GM12878 (cell line): ENCODE measurements at regions not wholly inside any gene's neighbourhood (a gene's known extent, or its start where the extent isn't known, plus 50 kb on each side); places are given as distances from the start of the nearest gene placed in this dataset.

Source experiments
- ATAC-seq: fragments of 200-7000 bp; cut with Tn5 transposase; 3 replicates; pipeline ENCODE4 v1.9.1; 2020; ENCODE audit warnings: mild to moderate bottlenecking, moderate library complexity
- BruUV-seq: library from RNA; stranded (reverse); fragments of 400-500 nt; replicated peaks from 2 replicates; lab custom pipeline; 2021; lab: Mats Ljungman, UMichigan
- CTCF ChIA-PET: fragments of 300-600 bp; sonication (Branson Sonifier 250); formaldehyde crosslinking; extraction: SDS; loops from one replicate; lab custom pipeline; 2021; ENCODE audit warnings: inconsistent platforms; lab: Yijun Ruan, JAX
- POLR2A ChIA-PET: fragments of 350-600 bp; formaldehyde crosslinking; extraction: SDS; loops from one replicate; lab custom pipeline; 2021; ENCODE audit warnings: inconsistent platforms; lab: Charles Lee
- RAD21 ChIA-PET: fragments of 300-600 bp; sonication (Branson Sonifier 250); formaldehyde crosslinking; loops from one replicate; lab custom pipeline; 2023; ENCODE audit warnings: antibody characterized with exemption; ENCODE audit not compliant: unreplicated experiment; lab: Charles Lee
- SMC1A ChIA-PET: fragments of 300-600 bp; sonication (Branson Sonifier 250); formaldehyde crosslinking; loops from one replicate; lab custom pipeline; 2023; ENCODE audit not compliant: unreplicated experiment, uncharacterized antibody; lab: Charles Lee
- DNase-seq: peaks from one replicate; pipeline ENCODE4 v3.0.0-alpha.2; 2011; ENCODE audit warnings: low read depth, low spot score
- FAIRE-seq: peaks from 3 replicates; lab custom pipeline; 2011; peaks lifted over from hg19 to GRCh38; lab: Jason Lieb, UNC
- H2AFZ ChIP-seq: 2 replicates; pipeline ENCODE4 v1.6.0; 2011; ENCODE audit warnings: low read depth, low read length, control low read depth; ENCODE audit not compliant: control insufficient read depth
- H3K27ac ChIP-seq: 2 replicates; pipeline ENCODE4 v1.5.1; 2011; ENCODE audit warnings: control low read depth; ENCODE audit not compliant: control insufficient read depth, insufficient read depth
- H3K27me3 ChIP-seq, 2 experiments: replicated peaks in 1 of 2; 2 replicates each; pipeline versions ENCODE4 v1.6.0 to v1.6.1; 2011; ENCODE audit warnings: low read length in 1 of 2; ENCODE audit not compliant: control insufficient read depth in 2 of 2, insufficient read depth in 2 of 2
- H3K36me3 ChIP-seq, 2 experiments: 2 replicates each; pipeline ENCODE4 v1.5.1; 2011; ENCODE audit warnings: low read length in 1 of 2; ENCODE audit not compliant: control insufficient read depth in 2 of 2, insufficient read depth in 2 of 2
- H3K4me1 ChIP-seq: 2 replicates; pipeline ENCODE4 v1.6.1; 2011; ENCODE audit warnings: mild to moderate bottlenecking, low read length, moderate library complexity, mixed read lengths; ENCODE audit not compliant: control insufficient read depth, insufficient read depth
- H3K4me2 ChIP-seq: 2 replicates; pipeline ENCODE4 v1.6.0; 2011; ENCODE audit warnings: control low read depth; ENCODE audit not compliant: control insufficient read depth, insufficient read depth
- H3K4me3 ChIP-seq: fragments of 200-600 bp; sonication (generic); 2 replicates; pipeline ENCODE4 v1.5.1; 2016
- H3K79me2 ChIP-seq: 2 replicates; pipeline ENCODE4 v1.6.0; 2011; ENCODE audit warnings: low read length; ENCODE audit not compliant: control insufficient read depth, insufficient read depth
- H3K9ac ChIP-seq: 2 replicates; pipeline ENCODE4 v1.8.0; 2011; ENCODE audit warnings: low read length, control low read depth, mixed read lengths; ENCODE audit not compliant: control insufficient read depth, insufficient read depth
- H3K9me3 ChIP-seq: replicated peaks from 3 replicates; pipeline ENCODE4 v1.5.1; 2011; ENCODE audit warnings: mild to moderate bottlenecking, low read length; ENCODE audit not compliant: control insufficient read depth, insufficient read depth
- H4K20me1 ChIP-seq: 2 replicates; pipeline ENCODE4 v1.6.0; 2011; ENCODE audit not compliant: control insufficient read depth, insufficient read depth
- BCL3 ChIP-seq: IDR thresholded peaks from 2 replicates; pipeline ENCODE4 v1.6.1; 2011; ENCODE audit warnings: borderline replicate concordance, low read depth, mild to moderate bottlenecking, moderate library complexity, low read length; ENCODE audit not compliant: insufficient read depth, poor library complexity, severe bottlenecking
- E2F8 ChIP-seq: fragments of 450-650 bp; IDR thresholded peaks from 2 replicates; pipeline ENCODE4 v1.6.1; 2018; ENCODE audit warnings: mild to moderate bottlenecking, low read depth, moderate library complexity; ENCODE audit not compliant: partially characterized antibody
- ESRRA ChIP-seq: IDR thresholded peaks from 2 replicates; pipeline ENCODE4 v1.6.1; 2012; ENCODE audit warnings: mild to moderate bottlenecking, low read length, improper control_type of control experiment
- GATAD2B ChIP-seq: fragments of 450-650 bp; conservative IDR thresholded peaks from 2 replicates; pipeline ENCODE4 v1.6.1; 2017; ENCODE audit warnings: low read depth, mild to moderate bottlenecking, moderate library complexity
- HDGF ChIP-seq: fragments of 450-650 bp; IDR thresholded peaks from 2 replicates; pipeline ENCODE4 v1.6.1; 2016; ENCODE audit warnings: antibody characterized with exemption
- MYB ChIP-seq: fragments of 150-350 bp; IDR thresholded peaks from 2 replicates; pipeline ENCODE4 v1.6.1; 2014; ENCODE audit warnings: mild to moderate bottlenecking, low read depth, low read length, borderline replicate concordance
- PRDM15 ChIP-seq: fragments of 450-650 bp; formaldehyde crosslinking; IDR thresholded peaks from 2 replicates; pipeline ENCODE4 v1.4.0; 2020; ENCODE audit warnings: mild to moderate bottlenecking, moderate library complexity
- RCOR1 ChIP-seq: conservative IDR thresholded peaks from 2 replicates; pipeline ENCODE4 v1.6.1; 2012; ENCODE audit warnings: low read depth, low read length, improper control_type of control experiment
- SREBF1 ChIP-seq: IDR thresholded peaks from 2 replicates; pipeline ENCODE4 v1.6.1; 2012; ENCODE audit warnings: mild to moderate bottlenecking, low read length
- STAT1 ChIP-seq: fragments of 450-650 bp; conservative IDR thresholded peaks from 2 replicates; pipeline ENCODE4 v1.6.1; 2014; ENCODE audit warnings: antibody characterized with exemption, mild to moderate bottlenecking
- TCF12 ChIP-seq: IDR thresholded peaks from 2 replicates; pipeline ENCODE4 v1.6.1; 2011; ENCODE audit warnings: low read depth, mild to moderate bottlenecking, low read length
- WGBS: methylation state at CpG from one replicate; pipeline ENCODE4 v1.1.6; 2016; ENCODE audit warnings: low lambda C conversion rate; ENCODE audit not compliant: insufficient replicate concordance, insufficient coverage; ENCODE audit errors: missing lambda C conversion rate; 5-methylcytosine and 5-hydroxymethylcytosine counted together
- in situ Hi-C: fragments of 300-500 bp; cut with MboI; formaldehyde crosslinking; loops from 9 replicates; pipeline ENCODE4 v1.14.3; 2018; ENCODE audit warnings: mixed read lengths
- intact Hi-C: fragments of 100-400 bp; cut with micrococcal nuclease; formaldehyde crosslinking; loops from one replicate; pipeline ENCODE4 v1.14.2; 2022; ENCODE audit not compliant: unreplicated experiment
- TF ChIP-seq, protein P1 (sequence below): fragments of 450-650 bp; IDR thresholded peaks from 2 replicates; pipeline ENCODE4 v1.6.1; 2014; ENCODE audit warnings: mild to moderate bottlenecking
- TF ChIP-seq, protein P2 (sequence below): fragments of 450-650 bp; IDR thresholded peaks from 2 replicates; pipeline ENCODE4 v1.6.1; 2016; ENCODE audit warnings: mild to moderate bottlenecking

- Histone ChIP-seq H3K9me3 (no peaks in the 10 kb centered on the region), H3K36me3 (no peaks in the 10 kb centered on the region), H3K27ac (no peak overlapping the region), H3K4me3 (no peak overlapping the region), H4K20me1 (no peaks in the 10 kb centered on the region), H2AFZ (no peak overlapping the region), H3K4me1 (no peaks in the 10 kb centered on the region), H3K27me3 (peaks cover 2 to 6% of the 10 kb centered on the region in 2 experiments; a peak in 3 of 4 replicates), H3K4me2 (no peak overlapping the region), H3K9ac (no peak overlapping the region), H3K79me2 (no peaks in the 10 kb centered on the region)
- DNase-seq (no peak), ATAC-seq (no peak), FAIRE-seq (no peak)
- intact Hi-C loops, result no loop called here
- ChIA-PET SMC1A (no interaction called here), RAD21 (no interaction called here), CTCF (interaction anchor here (0.6 kb wide), 1 partner anchor 1311 kb away, joined by 3 read pairs; no protein-coding TSS in a partner anchor), POLR2A (no interaction called here)
- BruUV-seq, result no TSS peak
- 34% methylated on average over 15 of the region's 15 CpGs for WGBS
- in situ Hi-C loops, result no loop called here
- no peak for TF ChIP-seq TCF12
- no peak for TF ChIP-seq SREBF1
- TF ChIP-seq PRDM15 (CRISPR knock-in tag), result no peak
- no peak for TF ChIP-seq BCL3
- no peak for TF ChIP-seq RCOR1
- TF ChIP-seq MYB, result no peak
- no peak for TF ChIP-seq STAT1
- TF ChIP-seq E2F8, result no peak
- no peak for TF ChIP-seq ESRRA
- TF ChIP-seq, protein P1, sequence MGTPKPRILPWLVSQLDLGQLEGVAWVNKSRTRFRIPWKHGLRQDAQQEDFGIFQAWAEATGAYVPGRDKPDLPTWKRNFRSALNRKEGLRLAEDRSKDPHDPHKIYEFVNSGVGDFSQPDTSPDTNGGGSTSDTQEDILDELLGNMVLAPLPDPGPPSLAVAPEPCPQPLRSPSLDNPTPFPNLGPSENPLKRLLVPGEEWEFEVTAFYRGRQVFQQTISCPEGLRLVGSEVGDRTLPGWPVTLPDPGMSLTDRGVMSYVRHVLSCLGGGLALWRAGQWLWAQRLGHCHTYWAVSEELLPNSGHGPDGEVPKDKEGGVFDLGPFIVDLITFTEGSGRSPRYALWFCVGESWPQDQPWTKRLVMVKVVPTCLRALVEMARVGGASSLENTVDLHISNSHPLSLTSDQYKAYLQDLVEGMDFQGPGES, result no peak
- no peak for TF ChIP-seq GATAD2B
- no peak for TF ChIP-seq HDGF
- TF ChIP-seq, protein P2, sequence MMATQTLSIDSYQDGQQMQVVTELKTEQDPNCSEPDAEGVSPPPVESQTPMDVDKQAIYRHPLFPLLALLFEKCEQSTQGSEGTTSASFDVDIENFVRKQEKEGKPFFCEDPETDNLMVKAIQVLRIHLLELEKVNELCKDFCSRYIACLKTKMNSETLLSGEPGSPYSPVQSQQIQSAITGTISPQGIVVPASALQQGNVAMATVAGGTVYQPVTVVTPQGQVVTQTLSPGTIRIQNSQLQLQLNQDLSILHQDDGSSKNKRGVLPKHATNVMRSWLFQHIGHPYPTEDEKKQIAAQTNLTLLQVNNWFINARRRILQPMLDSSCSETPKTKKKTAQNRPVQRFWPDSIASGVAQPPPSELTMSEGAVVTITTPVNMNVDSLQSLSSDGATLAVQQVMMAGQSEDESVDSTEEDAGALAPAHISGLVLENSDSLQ, result no peak
These were observed 118.2 kb downstream of the TTLL2 start for GRCh38 chr6:167442796-167443680.
